ENCODE measurements at regions not wholly inside any gene's neighbourhood (a gene's known extent, or its start where the extent isn't known, plus 50 kb on each side); places are given as distances from the start of the nearest gene placed in this dataset.

DNA sequence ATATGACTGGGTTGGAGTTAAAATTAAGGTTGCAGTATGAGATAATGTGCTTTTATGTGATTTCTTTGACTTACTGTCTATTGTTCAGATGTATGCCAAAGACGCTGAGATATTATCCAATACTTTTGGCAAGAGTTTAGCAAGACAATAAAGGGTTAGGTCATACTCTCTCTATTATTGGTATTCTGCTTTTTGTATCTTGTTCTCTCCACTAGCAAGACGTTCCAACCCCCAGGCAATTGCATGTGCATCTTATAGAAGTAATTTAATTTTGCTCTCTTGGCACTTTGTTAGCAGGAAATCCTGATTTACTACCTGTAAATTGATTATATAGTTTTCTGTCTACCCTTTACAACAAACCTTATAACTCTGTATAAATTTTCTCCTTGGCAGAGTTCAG lies 1093.6 kb downstream of the CDH9 start:
- Histone ChIP-seq H4K20me1 (ENCODE audit: insufficient read depth, low read length) (no peaks in the 10 kb centered on the region), H3K9ac (ENCODE audit: insufficient read depth, low read depth, low read length) (no peak overlapping the region), H3K9me3 (ENCODE audit: low read length) (peaks cover 57% of the 10 kb centered on the region), H3K36me3 (replicated peaks in 1 of 2; ENCODE audit: control insufficient read depth in 1 of 2, insufficient read depth in 2 of 2, low read length in 2 of 2) (no peaks in the 10 kb centered on the region), H3K4me3 (replicated peaks in 1 of 3; ENCODE audit: insufficient read depth in 1 of 3, low read depth in 2 of 3, low read length in 3 of 3) (no peak overlapping the region), H3K27ac (ENCODE audit: extremely low read length, insufficient read depth, low read length) (no peak overlapping the region), H3K27me3 (ENCODE audit: control insufficient read depth in 1 of 2, insufficient read depth in 2 of 2, low read length in 2 of 2) (no peaks in the 10 kb centered on the region; a peak in 1 of 5 replicates), H3K4me2 (ENCODE audit: low read depth, low read length) (no peak overlapping the region), H2AFZ (ENCODE audit: low read length) (no peak overlapping the region), H3K4me1 (ENCODE audit: insufficient read depth, low read length) (no peaks in the 10 kb centered on the region), H3K79me2 (ENCODE audit: insufficient read depth, low read length) (no peaks in the 10 kb centered on the region)
- no peak for ATAC-seq
- DNase-seq (ENCODE audit: low spot score): no peak
- intact Hi-C loops (cut with micrococcal nuclease; ENCODE audit: unreplicated experiment): no loop called here
- ChIA-PET POLR2A (no interaction called here), CTCF (ENCODE audit: low intra/inter-chr PET ratio, low total read pairs) (no interaction called here)
- TF ChIP-seq, protein P1, sequence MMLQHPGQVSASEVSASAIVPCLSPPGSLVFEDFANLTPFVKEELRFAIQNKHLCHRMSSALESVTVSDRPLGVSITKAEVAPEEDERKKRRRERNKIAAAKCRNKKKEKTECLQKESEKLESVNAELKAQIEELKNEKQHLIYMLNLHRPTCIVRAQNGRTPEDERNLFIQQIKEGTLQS (CRISPR knock-in tag; IDR thresholded peaks at IDR 0.05): no peak
- TF ChIP-seq SIX4 (CRISPR knock-in tag; IDR thresholded peaks at IDR 0.05) (no peak), MED8 (CRISPR knock-in tag; IDR thresholded peaks at IDR 0.05; ENCODE audit: insufficient replicate concordance) (no peak), KLF16 (CRISPR knock-in tag; IDR thresholded peaks at IDR 0.05) (no peak), FOXA3 (CRISPR knock-in tag; IDR thresholded peaks at IDR 0.05) (no peak), RNF2 (conservative IDR thresholded peaks at IDR 0.05; ENCODE audit: low read depth) (no peak), RARG (CRISPR knock-in tag; IDR thresholded peaks at IDR 0.05; ENCODE audit: low read depth) (no peak), RELA (CRISPR knock-in tag; IDR thresholded peaks at IDR 0.05) (no peak), TGIF2 (CRISPR knock-in tag; IDR thresholded peaks at IDR 0.05) (no peak), ZSCAN12 (CRISPR knock-in tag; IDR thresholded peaks at IDR 0.05) (no peak), ZNF891 (CRISPR knock-in tag; IDR thresholded peaks at IDR 0.05) (no peak), NRL (CRISPR knock-in tag; IDR thresholded peaks at IDR 0.05; ENCODE audit: borderline replicate concordance) (no peak), HIVEP1 (CRISPR knock-in tag; IDR thresholded peaks at IDR 0.05) (no peak)
- TF ChIP-seq, protein P2, sequence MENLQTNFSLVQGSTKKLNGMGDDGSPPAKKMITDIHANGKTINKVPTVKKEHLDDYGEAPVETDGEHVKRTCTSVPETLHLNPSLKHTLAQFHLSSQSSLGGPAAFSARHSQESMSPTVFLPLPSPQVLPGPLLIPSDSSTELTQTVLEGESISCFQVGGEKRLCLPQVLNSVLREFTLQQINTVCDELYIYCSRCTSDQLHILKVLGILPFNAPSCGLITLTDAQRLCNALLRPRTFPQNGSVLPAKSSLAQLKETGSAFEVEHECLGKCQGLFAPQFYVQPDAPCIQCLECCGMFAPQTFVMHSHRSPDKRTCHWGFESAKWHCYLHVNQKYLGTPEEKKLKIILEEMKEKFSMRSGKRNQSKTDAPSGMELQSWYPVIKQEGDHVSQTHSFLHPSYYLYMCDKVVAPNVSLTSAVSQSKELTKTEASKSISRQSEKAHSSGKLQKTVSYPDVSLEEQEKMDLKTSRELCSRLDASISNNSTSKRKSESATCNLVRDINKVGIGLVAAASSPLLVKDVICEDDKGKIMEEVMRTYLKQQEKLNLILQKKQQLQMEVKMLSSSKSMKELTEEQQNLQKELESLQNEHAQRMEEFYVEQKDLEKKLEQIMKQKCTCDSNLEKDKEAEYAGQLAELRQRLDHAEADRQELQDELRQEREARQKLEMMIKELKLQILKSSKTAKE (CRISPR knock-in tag; IDR thresholded peaks at IDR 0.05; ENCODE audit: borderline replicate concordance): no peak
- TF ChIP-seq, protein P3, sequence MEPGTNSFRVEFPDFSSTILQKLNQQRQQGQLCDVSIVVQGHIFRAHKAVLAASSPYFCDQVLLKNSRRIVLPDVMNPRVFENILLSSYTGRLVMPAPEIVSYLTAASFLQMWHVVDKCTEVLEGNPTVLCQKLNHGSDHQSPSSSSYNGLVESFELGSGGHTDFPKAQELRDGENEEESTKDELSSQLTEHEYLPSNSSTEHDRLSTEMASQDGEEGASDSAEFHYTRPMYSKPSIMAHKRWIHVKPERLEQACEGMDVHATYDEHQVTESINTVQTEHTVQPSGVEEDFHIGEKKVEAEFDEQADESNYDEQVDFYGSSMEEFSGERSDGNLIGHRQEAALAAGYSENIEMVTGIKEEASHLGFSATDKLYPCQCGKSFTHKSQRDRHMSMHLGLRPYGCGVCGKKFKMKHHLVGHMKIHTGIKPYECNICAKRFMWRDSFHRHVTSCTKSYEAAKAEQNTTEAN (CRISPR knock-in tag; conservative IDR thresholded peaks at IDR 0.05): no peak
- TF ChIP-seq, protein P4, sequence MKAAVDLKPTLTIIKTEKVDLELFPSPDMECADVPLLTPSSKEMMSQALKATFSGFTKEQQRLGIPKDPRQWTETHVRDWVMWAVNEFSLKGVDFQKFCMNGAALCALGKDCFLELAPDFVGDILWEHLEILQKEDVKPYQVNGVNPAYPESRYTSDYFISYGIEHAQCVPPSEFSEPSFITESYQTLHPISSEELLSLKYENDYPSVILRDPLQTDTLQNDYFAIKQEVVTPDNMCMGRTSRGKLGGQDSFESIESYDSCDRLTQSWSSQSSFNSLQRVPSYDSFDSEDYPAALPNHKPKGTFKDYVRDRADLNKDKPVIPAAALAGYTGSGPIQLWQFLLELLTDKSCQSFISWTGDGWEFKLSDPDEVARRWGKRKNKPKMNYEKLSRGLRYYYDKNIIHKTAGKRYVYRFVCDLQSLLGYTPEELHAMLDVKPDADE (CRISPR knock-in tag; IDR thresholded peaks at IDR 0.05): no peak
- BruUV-seq (replicated peaks): no TSS peak
- 2% methylated on average over 2 of the region's 2 CpGs for WGBS (ENCODE audit: low lambda C conversion rate)
- no peak for FAIRE-seq
- in situ Hi-C loops (cut with HindIII; ENCODE audit: extremely low pct_ligation_motif_present, low pct_unique_long_range_greater_than_20kb): no loop called here
